Thymus (tissue), 11 donors: ENCODE measurements at regions not wholly inside any gene's neighbourhood (a gene's known extent, or its start where the extent isn't known, plus 50 kb on each side); places are given as distances from the start of the nearest gene placed in this dataset.

ENCODE experiments used
- DNase-seq, 9 donors: peaks; one replicate each; pipeline ENCODE4 v3.0.0-alpha.2; 2013; ENCODE audit warnings: low spot score in 9 of 9, low read depth in 6 of 9, missing footprints in 1 of 9
- H3K27ac ChIP-seq, 2 donors: one replicate each; pipeline ENCODE4 v1.5.1; 2013; ENCODE audit warnings: control low read depth in 1 of 2, low read depth in 1 of 2, low read length in 1 of 2, mild to moderate bottlenecking in 1 of 2, moderate library complexity in 1 of 2
- H3K27me3 ChIP-seq, 2 donors: one replicate each; pipeline ENCODE4 v1.5.1; 2013; ENCODE audit warnings: low read length in 1 of 2; ENCODE audit not compliant: control insufficient read depth in 2 of 2, insufficient read depth in 1 of 2
- H3K36me3 ChIP-seq, 2 donors: one replicate each; pipeline ENCODE4 v1.5.1; 2013; ENCODE audit warnings: low read length in 1 of 2, mild to moderate bottlenecking in 1 of 2, moderate library complexity in 1 of 2; ENCODE audit not compliant: control insufficient read depth in 2 of 2, insufficient read depth in 2 of 2
- H3K4me1 ChIP-seq, 2 donors: one replicate each; pipeline ENCODE4 v1.5.1; 2013; ENCODE audit warnings: low read length in 2 of 2; ENCODE audit not compliant: control insufficient read depth in 2 of 2, insufficient read depth in 2 of 2
- H3K4me3 ChIP-seq, 2 donors: one replicate each; pipeline ENCODE4 v1.5.1; 2013; ENCODE audit warnings: low read length in 2 of 2, control low read depth in 1 of 2, mild to moderate bottlenecking in 1 of 2
- H3K9me3 ChIP-seq, 2 donors: one replicate each; pipeline ENCODE4 v1.5.1; 2013; ENCODE audit warnings: low read length in 1 of 2, mild to moderate bottlenecking in 1 of 2; ENCODE audit not compliant: control insufficient read depth in 2 of 2, insufficient read depth in 1 of 2
- WGBS: extraction: QIAGEN DNeasy Blood & Tissue Kit; methylation state at CpG from one replicate; pipeline ENCODE4 v1.1.7; 2013; 5-methylcytosine and 5-hydroxymethylcytosine counted together
- donor health status: healthy.

DNA sequence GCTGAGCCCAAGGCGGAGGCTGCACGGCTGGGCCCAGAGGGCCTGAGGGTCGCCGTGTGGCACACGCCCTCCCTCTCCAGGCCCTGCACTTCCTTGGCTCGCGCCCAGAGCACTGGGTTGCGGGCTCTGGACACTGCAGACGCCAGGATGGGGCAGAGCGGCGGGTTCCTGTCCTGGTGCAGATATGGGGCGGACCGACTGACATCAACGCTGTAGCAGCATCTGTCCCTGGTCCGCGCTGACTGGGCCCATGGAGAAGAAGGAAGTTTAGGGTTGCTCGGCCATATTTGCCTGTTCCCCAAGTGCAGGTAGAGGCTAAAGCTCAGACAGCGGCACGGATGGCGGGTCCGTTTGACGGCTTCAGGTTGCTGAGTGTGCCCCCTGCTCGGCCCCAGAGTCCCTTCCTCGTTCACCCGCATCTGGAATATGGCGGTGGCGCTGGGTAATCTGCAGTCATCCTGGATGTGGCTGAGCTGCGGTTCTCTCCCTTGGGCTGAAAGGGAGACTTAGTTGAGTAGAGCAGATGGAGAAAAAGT lies 116.1 kb downstream of the OR13A1 start:
- no peak for DNase-seq
- no peaks in the 10 kb centered on the region for H3K27me3 ChIP-seq
- H3K4me3 ChIP-seq, result no peak overlapping the region
- no peak overlapping the region for H3K27ac ChIP-seq
- 91% methylated on average over 28 of the region's 28 CpGs for WGBS
- no peaks in the 10 kb centered on the region for H3K36me3 ChIP-seq
- no peaks in the 10 kb centered on the region for H3K4me1 ChIP-seq
- peaks cover 0 to 4% of the 10 kb centered on the region in 2 donors for H3K9me3 ChIP-seq

DNA sequence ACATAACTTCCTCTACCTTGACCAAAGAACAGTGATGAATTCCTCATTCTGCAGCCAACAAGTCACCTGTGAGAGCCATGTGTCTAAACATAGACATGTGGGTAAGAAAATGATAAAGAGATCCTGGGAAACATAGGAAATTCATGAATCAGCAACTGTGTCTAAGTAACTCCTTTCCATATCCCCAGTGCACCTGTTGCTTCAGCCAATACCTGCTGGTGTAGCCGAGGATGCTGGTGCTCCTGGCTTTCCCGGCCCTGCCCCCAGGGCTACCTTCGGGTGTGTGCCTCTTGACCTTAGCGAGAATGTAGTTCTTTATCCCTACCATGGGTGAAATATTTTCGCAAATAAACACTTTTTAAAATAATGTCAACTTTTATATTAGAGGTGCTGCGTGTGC lies 114.1 kb downstream of the OR13A1 start:
- 89% methylated on average over 6 of the region's 6 CpGs for WGBS
- Histone ChIP-seq H3K36me3 (no peaks in the 10 kb centered on the region), H3K9me3 (peaks cover 0 to 4% of the 10 kb centered on the region in 2 donors), H3K27ac (no peak overlapping the region), H3K4me3 (no peak overlapping the region), H3K27me3 (no peaks in the 10 kb centered on the region), H3K4me1 (no peaks in the 10 kb centered on the region)
- DNase-seq, result no peak

DNA sequence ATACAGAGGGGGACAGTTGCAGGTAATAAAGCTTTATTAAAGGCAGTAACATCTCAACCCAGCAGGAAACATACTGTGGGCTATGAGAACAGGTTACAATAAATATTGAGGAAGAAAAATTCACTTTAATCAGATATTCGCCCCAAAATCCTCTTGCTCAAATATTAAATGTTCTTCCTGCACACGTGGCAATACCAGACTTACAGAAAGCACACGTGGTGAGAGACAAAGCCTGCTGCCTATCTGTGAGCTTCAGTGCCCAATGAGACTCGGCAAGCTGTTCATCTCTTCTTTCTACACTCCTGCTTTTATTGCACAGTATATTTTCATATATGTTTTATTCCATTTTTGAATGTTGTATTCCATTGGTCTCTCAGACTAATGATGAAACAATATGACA lies 113.2 kb downstream of the OR13A1 start:
- Histone ChIP-seq H3K27ac (no peak overlapping the region), H3K36me3 (no peaks in the 10 kb centered on the region), H3K9me3 (peaks cover 0 to 4% of the 10 kb centered on the region in 2 donors), H3K4me1 (no peaks in the 10 kb centered on the region), H3K27me3 (no peaks in the 10 kb centered on the region), H3K4me3 (no peak overlapping the region)
- no peak for DNase-seq
- 88% methylated on average over 4 of the region's 4 CpGs for WGBS

DNA sequence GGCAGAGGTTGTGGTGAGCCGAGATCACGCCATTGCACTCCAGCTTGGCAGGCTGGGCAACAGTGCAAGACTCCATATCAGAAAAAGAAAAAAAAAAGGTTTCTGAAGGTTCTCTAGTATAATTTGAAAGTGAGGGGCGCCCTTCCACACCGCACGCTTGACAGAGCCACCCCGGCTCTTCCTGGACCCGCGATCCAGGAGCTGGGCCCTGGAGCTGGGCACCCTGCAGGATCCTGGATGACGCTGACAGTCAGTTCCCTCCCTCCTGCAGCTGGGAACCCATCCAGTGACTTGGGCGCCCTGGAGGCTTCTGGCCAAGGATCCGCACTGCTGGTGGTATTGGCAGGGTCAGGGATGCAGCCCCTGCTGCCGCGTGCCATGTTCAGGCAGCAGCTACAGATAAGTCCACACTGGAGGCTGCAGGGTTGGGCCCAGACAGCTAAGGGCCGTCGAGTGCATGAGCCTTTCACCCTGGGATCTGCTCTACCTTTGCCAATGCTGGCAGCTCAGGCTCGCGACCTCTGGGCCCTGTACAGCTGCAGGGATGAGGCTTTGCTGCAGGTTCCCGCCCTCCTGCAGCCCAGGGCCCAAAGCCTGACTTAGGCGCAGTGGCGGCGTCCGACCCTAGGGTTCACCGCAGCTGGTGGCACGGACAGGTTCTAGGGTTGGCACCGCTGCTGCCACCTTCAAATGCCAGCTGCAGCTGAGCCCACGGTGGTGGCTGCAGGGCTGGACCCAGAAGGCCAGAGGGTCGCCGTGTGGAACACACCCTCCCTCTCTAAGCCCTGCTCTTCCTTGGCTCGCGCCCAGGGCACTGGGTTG lies 110.2 kb downstream of the OR13A1 start:
- no peak overlapping the region for H3K4me3 ChIP-seq
- no peaks in the 10 kb centered on the region for H3K9me3 ChIP-seq
- H3K27me3 ChIP-seq, result no peaks in the 10 kb centered on the region
- no peak for DNase-seq
- H3K27ac ChIP-seq, result no peak overlapping the region
- H3K4me1 ChIP-seq, result no peaks in the 10 kb centered on the region
- 96% methylated on average over 30 of the region's 30 CpGs for WGBS
- no peaks in the 10 kb centered on the region for H3K36me3 ChIP-seq

DNA sequence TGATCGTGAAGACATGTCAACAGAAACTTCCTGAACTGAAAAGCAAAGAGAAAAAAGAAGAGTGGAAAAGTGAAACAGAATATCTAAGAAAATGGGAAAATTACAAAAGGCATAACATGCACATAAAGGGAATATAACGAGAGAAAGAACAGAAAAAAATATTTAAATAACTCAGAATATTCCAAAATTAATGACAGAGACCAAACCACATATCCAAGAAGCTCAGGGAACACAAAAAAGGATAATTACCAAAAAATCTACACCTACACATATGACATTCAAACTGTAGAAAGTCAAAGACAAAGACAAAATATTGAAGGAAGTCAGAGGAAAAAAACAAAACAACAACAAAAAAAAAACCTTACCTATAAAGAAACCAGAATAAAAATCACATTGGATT lies 105.5 kb downstream of the OR13A1 start:
- WGBS, result 94% methylated on average over 2 of the region's 2 CpGs
- no peaks in the 10 kb centered on the region for H3K27me3 ChIP-seq
- no peak for DNase-seq

DNA sequence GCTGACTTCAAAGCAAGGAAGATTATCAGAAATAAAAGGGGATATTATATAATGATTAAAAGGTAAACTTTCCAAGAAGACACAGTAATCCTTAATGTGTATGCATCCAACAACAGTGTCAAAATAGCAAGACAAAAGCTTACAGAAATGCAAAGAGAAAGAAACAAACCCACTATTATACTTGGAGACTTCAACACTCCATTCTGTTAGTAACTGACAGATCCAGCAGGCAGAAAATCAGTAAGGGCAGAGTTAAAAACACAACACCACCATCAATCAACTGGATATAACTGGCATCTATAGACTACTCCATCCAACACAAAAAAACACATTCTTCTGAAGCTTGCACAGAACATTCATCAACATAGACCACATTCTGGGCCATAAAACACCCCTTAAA lies 103.8 kb downstream of the OR13A1 start:
- no peak overlapping the region for H3K4me3 ChIP-seq
- H3K9me3 ChIP-seq, result no peaks in the 10 kb centered on the region
- no peaks in the 10 kb centered on the region for H3K4me1 ChIP-seq
- no peaks in the 10 kb centered on the region for H3K27me3 ChIP-seq
- DNase-seq, result no peak
- no peaks in the 10 kb centered on the region for H3K36me3 ChIP-seq
- H3K27ac ChIP-seq, result no peak overlapping the region

More for the DNA sequence above, 105.5 kb downstream of the OR13A1 start:
- no peak overlapping the region for H3K4me3 ChIP-seq
- no peaks in the 10 kb centered on the region for H3K9me3 ChIP-seq
- H3K4me1 ChIP-seq, result no peaks in the 10 kb centered on the region
- no peak overlapping the region for H3K27ac ChIP-seq
- no peaks in the 10 kb centered on the region for H3K36me3 ChIP-seq

DNA sequence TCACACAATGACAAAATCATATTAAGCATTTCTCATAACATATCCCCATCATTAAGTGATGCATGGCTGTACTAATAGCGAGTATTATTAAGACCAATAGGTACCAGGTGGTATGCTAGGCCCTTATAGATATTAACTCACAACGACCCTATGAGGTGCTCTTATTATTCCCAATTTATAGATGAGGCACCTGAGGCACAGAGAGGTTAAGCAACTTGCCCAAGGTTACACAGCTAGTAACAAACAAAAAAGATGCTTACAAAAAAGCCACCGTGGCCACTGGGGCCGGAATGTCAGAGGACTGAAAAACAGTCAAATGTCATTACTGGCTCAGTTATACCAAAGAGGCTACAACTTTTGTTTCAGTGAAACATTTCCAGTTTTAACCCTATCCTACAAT lies 96.0 kb downstream of the OR13A1 start:
- Histone ChIP-seq H3K4me1 (no peaks in the 10 kb centered on the region), H3K36me3 (no peaks in the 10 kb centered on the region), H3K27me3 (peaks cover 0 to 3% of the 10 kb centered on the region in 2 donors), H3K4me3 (no peak overlapping the region), H3K9me3 (no peaks in the 10 kb centered on the region), H3K27ac (no peak overlapping the region)
- no peak for DNase-seq
- WGBS, result 96% methylated on average over 4 of the region's 4 CpGs

DNA sequence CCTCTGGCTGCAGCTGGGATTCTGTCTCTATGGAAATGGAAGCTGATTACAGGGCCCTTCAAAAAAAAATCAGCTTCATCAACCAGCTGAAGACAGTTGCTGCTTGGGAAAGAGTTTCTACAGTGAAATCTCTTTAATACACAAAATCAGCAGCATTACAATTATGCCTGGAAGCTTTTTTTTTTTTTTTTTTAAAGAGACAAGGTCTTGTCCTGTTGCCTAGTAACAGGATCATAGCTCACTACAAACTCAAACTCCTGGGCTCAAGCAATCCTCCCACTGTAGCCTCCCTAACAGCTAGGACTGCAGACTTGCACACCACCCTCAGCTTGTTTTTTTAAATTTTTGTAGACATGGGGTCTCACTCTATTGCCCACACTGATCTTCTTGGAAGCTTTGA lies 94.5 kb downstream of the OR13A1 start:
- H3K36me3 ChIP-seq, result no peaks in the 10 kb centered on the region
- DNase-seq, result no peak
- no peak overlapping the region for H3K4me3 ChIP-seq
- H3K27me3 ChIP-seq, result peaks cover 0 to 6% of the 10 kb centered on the region in 2 donors
- no peaks in the 10 kb centered on the region for H3K9me3 ChIP-seq
- H3K4me1 ChIP-seq, result no peaks in the 10 kb centered on the region
- H3K27ac ChIP-seq, result no peak overlapping the region

DNA sequence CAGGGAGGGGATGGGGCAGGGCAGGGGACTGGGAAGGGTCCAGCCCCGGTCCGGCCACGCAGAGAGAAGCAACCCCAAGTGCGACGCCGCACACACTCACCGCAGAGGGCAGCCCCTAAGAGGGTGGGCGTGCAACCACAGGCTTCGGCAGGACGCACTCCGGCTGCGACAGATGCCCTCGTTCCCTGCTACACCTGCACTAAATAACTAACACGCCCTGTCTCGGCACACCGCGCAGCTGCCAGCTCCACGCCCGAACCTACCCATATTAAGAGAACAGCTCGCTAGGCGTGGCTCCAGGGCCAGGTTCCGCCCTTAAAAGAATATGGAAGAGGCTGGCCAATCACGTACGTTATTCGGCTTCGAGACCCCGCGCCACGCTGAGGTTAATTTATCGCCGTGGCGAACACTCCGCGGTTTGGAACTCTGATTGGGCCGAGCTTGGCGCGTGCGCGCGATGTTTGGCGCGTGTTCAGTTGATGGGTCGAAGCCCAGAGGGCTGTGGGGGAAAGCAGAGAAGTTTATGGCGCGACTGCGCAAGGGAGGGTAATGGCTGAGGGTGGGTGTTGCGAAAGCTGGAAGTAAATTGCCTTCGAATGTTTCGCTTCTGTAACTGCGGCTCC lies 91.1 kb downstream of the OR13A1 start:
- DNase-seq, result no peak
- no peaks in the 10 kb centered on the region for H3K36me3 ChIP-seq
- H3K9me3 ChIP-seq, result no peaks in the 10 kb centered on the region
- 81% methylated on average over 50 of the region's 50 CpGs for WGBS
- H3K27ac ChIP-seq, result no peak overlapping the region
- H3K27me3 ChIP-seq, result peaks cover 0 to 6% of the 10 kb centered on the region in 2 donors
- H3K4me1 ChIP-seq, result no peaks in the 10 kb centered on the region
- no peak overlapping the region for H3K4me3 ChIP-seq
